HepG2 (cell line): ENCODE measurements at regions not wholly inside any gene's neighbourhood (a gene's known extent, or its start where the extent isn't known, plus 50 kb on each side); places are given as distances from the start of the nearest gene placed in this dataset.

Experiments
- CBX1 ChIP-seq: IDR thresholded peaks from one replicate; pipeline ENCODE4 v1.6.1; 2016; ENCODE audit warnings: antibody characterized with exemption, low read depth
- EP300 ChIP-seq, 3 experiments: sonication (generic) in 1 of 3; formaldehyde crosslinking in 1 of 3; IDR thresholded peaks; 2 replicates each; pipeline versions ENCODE4 v1.5.1 to v1.6.1; 2011 to 2020; ENCODE audit warnings: low read depth in 2 of 3, low read length in 2 of 3, borderline replicate concordance in 1 of 3, improper control_type of control experiment in 1 of 3, mild to moderate bottlenecking in 1 of 3, missing genetic modification reagents in 1 of 3, moderate library complexity in 1 of 3

DNA sequence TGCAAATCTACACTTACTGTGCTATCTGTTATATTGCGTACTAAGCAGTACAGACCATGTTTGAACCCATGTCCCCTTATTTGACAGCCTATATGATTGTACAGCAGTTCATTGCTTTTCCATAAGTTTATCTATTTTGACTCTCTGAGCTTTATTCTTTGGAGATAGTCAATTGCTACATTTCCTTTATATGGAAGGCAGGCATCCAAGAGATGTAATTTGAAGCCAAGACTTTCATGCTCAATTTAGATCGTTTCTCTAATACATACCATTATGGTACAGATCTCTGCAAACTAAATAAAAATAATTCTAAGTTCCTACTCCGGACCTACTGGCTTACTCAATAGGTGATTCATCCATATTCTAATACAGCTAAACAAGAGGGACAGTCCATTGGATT, 424.8 kb downstream of the TMEM38B start:
- no peak for TF ChIP-seq EP300 (IDR thresholded peaks at IDR 0.05; ENCODE audit: low read depth in 2 of 2, low read length in 2 of 2)
- no peak for TF ChIP-seq EP300 (CRISPR knock-in tag; IDR thresholded peaks at IDR 0.05; ENCODE audit: borderline replicate concordance)
- TF ChIP-seq CBX1 = no peak
